Stimulated activated CD4-positive, alpha-beta T cell treated with anti-CD3 and anti-CD28 coated beads, Interleukin-12 subunit alpha, Interleukin-12 subunit beta, amount 100 ng/mL, for 48 hours (primary cell): ENCODE measurements at regions not wholly inside any gene's neighbourhood (a gene's known extent, or its start where the extent isn't known, plus 50 kb on each side); places are given as distances from the start of the nearest gene placed in this dataset.

Experiments
- DNase-seq, 3 donors: peaks; one replicate each; pipeline ENCODE4 v3.0.0-alpha.2; 2020; ENCODE audit warnings: low read depth in 2 of 3, low spot score in 1 of 3

DNA sequence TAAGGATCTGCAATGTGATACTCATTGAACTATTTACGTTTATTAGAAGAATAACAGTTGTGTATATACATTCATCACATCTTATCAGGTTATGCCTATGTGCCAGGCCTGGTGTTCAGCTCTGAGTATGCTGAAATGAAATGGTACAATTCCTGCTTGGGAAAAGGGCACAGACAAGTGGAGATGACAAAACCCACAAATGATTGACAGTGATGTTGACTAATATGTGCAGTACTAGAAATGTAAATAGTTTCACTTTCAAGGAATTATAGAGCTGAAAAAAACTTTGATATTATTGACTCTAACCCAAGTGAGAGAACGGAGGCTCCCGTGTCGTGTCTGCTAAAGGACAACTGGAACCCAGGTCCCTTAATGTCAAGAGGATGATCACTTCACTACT is 386.8 kb upstream of the DACH1 start:
- DNase-seq, result no peak

DNA sequence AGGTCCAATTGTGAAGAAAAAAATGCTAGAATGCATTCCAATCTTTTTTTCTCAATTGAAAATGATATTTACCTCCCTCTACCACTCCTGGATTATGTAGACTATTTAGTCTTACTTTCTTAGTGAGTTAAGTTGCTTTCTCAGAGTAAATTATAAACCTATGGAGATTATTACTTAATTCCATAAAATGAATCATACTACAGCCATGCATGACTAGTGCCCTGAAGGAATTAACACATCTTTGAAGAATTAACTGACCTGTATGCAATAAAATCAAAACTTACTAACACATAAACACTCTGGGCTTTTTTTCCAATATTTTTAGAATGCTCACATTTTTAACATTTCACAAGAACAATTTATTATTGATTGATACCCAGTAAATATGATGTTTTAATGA is 379.4 kb upstream of the DACH1 start:
- DNase-seq, result no peak

DNA sequence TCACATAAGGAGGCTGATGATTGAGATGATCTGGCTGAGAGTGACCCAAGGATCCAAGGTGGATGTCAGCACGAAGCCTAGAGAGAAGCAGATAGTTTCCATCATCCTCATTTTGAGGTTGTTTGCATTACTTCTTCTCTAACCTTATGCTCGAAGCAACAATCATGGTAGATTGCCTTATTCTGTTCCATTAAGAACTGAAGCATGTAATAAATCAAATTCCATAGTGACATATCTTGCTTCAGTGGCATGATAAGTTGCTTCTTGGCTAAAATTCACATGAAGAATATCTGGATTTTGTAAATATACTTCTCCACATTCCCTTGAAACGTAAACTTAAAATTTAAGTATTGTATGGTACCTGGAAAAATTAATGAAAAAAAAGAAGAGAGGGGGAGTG is 377.8 kb upstream of the DACH1 start:
- no peak for DNase-seq

DNA sequence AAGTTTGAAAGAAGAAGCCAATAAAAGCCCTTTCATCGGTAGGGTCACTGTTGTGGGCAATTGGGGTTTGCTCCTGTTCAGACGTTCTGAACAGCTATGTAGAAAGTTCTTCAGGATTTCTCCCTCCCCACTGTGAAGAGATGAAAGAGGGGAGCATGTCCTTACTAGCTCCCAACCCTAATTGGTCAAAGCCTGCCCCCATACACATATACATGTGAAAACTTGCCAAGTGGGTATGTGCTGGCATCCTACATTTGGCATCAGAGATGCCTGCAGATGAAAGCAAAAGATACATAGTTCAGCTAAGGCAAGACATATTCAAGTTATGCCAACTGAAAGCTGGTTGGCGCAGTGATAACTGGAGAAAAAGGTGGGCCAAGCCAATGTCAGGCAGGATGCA is 363.1 kb upstream of the DACH1 start:
- no peak for DNase-seq

DNA sequence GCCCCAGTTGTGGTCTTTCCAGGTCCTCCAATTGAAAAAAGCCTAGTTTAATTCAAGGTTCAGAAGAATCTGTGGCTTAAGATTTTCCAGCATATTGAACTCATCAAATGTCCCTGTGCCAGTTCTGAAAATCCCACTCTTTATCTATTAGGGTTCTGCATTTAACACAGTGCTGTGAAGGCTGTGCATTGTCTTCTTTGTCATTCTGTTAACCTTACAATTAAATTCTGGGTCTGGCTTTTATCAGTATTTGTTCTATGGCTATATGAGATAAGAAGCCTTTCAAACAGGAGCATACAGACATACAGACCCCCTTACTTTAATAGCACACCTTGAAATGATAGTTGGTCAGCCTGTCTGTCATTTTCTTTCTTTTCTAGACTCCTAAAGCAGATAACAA is 362.1 kb upstream of the DACH1 start:
- no peak for DNase-seq

DNA sequence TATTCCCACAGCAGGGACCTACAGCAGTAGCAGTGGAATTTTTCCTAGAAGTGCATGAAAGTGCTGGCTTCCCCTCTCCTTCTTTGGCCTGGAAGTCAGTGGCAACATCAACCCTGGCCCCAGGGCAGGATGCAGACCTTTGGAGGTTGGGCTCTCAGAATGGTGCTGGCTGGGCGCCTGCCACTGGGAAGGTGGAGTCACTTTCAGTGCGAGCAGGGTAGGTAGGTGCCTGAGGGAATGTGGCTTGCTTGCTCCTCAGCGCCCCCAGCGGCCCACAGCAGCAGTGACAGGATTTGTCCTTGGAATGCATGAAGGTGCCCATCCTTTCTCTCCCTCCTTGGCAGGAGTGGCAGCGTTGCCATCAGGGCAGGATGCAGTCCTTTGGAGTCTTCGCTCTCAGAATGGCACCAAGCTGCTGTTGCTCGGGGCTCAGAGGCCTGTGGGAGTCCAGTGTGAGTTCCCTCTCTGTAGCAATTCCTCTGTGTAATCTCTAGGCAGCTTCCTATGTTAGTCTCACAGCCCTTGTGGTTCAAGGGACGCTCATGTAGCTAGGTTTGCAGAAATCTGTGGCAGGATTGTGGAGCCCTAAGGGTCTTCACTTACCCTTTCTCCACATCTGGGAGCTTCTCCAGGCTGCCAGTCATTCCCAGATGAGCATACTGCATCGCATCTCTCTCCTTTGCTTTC is 354.4 kb upstream of the DACH1 start:
- no peak for DNase-seq

DNA sequence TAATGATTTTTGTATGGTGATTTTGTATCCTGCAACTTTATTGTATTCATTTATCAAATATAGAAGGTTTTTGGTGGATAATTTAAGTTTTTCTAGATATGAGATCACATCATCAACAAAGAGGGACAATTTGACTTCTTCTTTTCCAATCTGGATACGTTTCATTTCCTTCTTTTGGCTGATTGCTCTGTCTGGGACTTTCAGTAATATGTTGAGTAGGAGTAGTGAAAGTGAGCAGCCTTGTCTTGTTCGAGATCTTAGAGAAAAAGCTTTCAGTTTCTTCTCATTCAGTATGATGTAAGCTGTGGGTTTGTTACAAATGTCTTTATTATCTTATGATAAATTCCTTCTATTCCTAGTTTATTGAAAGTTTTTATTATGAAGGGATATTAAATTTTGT is 352.0 kb upstream of the DACH1 start:
- DNase-seq, result no peak

DNA sequence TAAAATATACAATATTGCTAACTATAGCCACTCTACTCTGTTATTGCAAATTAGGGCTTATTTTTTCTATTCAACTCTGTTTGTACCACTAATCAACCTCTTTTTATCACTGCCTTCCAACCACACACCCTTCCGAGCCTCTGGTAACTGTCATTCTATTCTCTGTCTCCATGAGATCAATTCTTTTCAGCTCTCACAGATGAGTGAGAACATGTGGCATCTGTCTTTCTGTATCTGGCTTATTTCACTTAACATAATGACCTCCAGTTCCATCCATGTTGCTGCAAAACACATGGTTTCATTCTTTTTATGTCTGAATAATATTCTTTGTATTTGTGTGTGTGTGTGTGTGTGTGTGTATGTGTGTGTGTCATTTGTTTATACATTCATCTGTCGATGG is 350.1 kb upstream of the DACH1 start:
- no peak for DNase-seq

DNA sequence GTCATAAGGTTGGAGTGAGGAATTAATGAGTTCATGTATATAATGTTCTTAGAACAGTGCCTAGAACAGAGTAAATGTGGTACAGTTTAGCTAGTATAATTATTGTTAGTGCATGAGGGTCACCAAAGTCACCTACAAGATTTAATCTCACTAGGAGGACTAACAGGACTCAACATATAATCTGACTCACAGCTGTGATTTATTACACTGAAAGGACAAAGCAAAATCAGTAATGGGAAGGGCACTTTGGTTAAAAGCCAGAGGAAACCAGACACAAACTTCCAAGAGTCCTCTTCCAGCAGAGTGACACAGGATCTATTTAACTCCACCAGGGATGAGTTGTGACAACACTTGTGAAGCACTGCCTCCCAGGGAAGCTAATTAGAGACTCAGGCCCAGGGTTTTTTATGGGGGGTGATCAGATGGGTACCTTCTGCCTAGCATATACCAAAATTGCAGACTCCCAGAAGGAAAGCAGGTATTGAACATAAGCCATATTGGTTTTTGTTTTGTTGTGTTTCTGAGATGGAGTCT is 341.2 kb upstream of the DACH1 start:
- DNase-seq, result no peak

DNA sequence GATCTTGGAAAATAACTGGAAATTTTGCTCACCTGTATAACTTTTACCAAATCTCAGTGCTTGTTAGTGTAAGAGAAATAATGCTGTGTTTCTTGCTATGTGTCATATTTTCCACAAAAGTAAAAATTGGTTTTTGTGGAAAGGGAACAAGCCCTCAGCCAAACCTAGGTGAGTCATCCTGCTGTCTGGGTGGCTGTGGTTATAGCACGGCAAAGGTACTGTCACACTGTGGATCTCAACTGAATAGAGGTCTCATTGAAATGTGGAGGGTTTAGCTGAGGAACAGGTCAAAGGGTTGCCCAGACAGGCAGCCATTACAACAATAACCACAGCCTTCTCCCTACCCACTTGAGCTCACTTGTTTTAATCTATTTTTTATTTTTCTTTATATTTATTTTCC is 338.8 kb upstream of the DACH1 start:
- DNase-seq, result no peak

DNA sequence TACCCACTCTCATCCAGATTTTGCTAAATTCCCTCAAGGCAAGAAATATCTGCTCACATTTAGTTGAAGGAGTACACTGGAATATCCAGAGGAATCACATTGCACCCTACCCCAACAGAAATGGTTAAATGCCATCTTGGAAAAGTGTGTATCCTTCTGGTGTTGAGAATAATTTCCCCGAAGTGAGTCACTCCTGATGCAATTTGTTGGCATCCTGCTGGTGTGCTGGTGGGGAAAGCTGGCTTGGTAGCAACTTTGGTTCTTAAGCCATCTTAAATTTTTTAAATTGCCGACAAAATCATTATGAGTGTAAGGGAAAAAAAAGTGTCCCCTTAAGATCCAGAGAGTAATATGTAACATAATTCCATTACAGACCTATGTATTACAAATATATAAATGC is 337.3 kb upstream of the DACH1 start:
- no peak for DNase-seq

DNA sequence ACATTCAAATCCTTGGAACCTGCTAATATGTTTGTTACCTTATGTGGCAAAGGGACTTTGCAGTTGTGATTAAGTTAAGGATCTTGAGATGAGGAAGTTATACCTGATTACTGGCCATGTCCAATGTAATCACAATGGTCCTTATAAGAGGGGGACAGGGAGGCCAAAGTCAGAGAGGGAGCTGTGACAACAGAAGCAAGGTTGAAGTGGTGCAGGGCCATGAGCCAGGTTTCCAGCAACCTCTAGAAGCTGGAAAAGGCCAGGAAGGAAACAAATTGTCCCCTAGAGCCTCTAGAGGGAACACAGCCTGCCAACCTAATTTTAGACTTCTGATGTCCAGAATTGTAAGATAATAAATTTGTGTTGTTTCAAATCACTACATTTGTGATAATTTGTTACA is 334.7 kb upstream of the DACH1 start:
- DNase-seq, result no peak

DNA sequence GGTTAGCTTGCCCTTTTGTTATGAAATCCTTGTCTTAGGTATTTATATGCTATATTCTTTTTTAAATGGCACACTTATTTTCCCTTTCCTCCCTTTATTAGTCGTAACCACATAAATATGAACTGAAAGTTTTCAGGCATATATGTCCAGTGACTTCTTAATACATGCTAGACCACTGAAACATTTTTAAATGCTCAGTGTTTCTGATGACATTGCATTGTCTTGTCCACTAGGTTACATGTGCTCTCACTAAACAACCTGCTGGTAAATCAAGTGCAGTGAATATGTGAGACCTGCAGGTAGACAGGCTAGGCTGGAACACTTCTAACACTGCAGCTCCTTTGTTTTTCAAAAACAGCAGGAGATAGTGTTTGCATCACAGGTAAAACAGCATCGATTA is 332.6 kb upstream of the DACH1 start:
- DNase-seq, result no peak

DNA sequence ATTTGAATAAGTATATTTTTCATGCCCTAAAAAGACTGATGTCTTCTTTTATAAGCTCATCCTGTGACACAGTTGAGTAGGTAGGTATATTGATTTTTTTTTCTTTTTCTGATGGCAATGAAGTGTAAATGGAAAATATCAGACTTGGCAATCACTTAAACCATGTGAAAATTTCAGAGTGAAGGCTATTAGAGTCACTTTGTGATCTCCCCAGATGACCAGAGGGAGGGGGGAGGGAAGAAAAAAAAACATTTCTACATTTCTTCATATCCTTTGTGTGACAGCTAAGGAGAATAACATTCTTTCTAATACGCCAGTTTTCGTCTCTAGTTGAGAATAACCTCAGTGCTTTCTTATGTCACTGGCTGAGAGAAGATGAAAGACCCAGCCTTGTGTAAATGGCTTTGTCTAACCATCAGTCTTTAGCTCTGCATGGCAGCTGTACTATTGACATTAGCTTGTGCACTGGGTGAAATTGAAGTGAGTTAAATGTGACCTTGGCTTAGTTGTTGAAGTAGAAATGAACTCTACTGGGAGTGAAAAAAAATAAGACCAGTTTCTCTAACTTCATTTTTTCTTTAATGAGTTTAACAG is 332.1 kb upstream of the DACH1 start:
- DNase-seq, result no peak

DNA sequence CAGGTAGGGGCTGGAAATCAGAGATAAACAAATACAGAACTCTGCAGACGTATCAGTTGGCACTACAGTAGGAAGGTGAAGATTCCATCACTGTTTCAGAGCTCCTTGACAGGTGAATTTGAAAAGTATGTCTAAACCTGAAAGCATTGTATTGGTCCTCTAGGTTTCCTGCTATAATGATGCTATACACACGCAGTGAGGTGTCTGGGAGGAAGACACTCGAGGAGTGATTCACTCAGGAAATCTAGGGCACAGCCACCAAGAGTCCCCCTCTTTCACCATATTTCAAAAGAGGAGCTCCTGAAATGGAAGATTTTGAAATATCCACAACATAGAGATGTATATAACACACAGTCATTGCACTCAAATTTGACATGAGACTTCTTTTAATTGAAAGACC is 331.0 kb upstream of the DACH1 start:
- DNase-seq, result no peak

DNA sequence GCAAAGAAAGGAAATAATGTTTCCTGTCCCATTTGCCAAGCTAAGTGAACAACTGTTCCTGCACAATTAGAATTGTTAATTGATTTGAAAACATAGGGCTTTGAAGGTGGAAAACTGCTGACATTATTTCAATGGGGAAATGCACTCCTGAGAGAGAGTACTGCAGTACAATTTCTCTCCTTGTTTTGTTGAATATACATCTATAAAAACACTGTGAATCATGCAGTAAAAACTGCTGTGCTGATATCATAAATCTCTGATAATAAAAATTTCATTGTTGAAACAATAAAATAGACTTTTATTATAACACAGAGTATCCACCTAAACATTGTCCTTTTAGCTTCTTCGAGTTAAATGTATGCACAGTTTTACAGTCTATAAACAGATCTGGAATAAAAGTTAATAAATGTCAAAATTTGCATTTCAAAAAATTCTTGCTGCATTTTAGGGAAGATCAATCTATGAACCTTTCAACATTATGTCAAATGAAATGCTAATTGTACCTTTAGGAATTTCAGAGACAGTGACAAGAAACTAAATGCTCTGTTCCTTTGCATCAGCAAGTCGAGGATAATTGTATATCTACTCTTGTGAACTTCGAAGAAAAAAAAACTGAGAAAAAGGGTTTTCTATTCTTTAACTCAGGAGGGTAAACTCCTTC is 328.2 kb upstream of the DACH1 start:
- no peak for DNase-seq

DNA sequence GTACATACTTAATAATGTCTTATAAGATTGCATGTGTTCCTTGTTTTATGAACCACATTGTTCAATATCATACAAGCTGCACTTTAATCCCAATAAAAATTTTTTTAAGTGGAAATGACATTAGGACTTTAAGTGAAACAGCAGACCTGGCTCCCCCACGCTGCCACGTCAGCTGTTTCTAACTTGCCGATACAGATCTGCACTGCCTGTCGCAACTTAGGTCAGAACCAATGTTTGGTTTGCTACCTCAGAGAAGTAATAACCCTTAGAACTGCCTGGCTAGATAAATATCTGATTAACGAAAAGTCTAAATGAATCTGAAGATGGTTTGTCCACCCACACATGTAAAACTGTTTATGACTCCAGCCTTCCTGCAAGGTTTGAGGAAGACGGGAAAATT is 327.5 kb upstream of the DACH1 start:
- no peak for DNase-seq

DNA sequence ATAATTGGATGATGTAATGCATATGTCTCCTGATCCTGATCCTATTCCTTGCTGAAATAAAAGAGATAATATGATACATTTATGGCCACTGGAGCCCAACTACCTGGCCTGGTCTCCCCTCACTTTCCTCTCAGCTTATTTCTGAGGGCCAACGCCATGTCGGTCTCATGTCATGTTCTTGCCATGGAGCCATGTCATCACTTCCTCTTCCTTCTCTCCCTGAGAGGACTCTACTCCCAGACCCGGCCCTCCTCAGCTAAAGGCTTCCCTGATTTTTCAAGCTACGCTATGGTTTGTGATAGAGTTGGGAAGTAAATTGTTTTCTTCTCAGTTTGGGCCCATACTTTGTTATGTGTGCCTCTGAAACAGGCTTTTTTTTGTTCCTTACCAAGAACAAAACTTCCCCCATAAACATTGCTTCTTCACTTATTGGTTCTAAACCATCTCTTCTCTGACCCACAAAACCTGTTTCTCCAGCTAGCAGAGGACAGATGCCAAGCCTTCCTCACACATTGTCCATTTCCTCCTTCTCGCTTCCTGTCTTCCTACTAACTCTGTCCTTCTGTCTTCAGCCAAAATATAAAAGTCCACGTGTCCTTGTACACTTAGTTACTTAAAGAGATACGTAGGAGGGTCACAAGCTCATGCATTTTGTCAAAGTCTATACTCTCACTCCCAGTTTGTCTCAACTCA is 319.9 kb upstream of the DACH1 start:
- DNase-seq, result no peak

DNA sequence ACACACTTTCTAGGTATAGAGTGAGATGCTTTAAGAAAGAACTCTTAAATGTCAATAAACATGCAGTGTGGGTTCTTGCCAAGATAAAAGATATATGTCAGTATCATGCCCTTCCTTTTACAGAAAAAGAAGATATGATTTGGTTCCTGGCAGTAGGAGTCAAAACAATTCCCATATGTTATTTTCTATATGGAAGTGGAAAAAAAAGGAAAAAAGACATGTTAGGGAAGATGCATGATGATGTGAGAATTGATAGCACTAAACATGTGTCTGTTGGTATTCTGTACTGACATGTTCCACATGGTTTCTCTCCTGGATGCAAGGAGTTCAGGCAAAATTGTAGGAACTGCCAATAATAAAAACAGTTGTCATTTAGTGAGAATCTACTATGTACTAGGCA is 318.8 kb upstream of the DACH1 start:
- DNase-seq, result no peak

DNA sequence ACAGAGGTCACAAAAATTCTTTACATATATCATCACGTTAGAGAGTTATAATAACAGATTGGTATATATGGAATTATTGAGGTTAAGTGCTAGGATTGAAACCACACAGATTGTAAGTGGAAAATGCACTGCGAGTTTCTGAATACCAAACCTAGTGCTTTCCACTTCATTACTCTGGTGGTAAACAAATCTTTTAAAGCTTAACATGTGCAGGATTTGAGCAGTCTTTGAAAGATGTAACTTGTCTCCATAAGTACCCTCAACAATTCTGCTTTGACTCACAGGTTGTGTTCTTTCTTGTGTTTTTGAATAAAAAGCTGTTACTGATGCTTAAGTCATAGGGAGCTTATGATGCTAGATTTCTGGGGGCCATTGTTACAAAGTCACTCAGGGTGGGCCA is 314.7 kb upstream of the DACH1 start:
- DNase-seq, result no peak

DNA sequence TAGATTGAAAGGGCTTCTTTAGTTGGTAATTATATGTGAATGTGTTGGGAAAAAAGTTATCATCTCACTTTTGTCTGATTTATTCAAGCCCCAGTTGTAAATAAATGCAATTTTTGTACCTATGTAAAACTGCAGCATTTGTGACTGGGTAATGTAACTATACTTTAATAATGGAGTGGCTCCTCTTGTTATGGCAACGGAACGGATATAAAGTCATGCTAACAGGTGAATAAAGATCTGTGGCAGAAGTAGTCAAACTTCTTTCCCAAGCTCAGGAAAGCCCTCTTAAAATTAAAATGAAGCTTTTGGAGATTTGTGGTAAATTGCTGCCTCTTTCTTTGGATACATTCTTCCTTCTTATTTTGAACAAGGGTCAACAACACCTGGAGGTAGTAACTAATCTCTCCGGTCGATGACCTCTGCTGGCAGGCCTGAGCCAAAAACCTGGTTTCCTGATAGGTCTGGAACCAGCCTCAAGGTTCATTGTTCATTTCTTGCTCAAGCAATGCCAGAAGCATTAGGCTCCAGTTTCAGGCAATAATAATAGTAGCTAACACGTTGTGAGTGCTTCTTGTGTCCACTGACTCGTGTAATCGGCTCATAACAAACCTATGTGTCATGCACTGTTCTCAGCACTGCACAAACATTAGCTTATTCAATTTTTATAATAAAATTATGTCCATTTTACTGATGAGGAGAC is 313.4 kb upstream of the DACH1 start:
- no peak for DNase-seq
